Trophoblast cell (in vitro differentiated cells and primary cell): ENCODE measurements at regions not wholly inside any gene's neighbourhood (a gene's known extent, or its start where the extent isn't known, plus 50 kb on each side); places are given as distances from the start of the nearest gene placed in this dataset.
A peak's percentile ranks its signal among the peaks of the same experiment; 100 is the strongest.
"Not testable (repeated sequence)": the region's sequence is repeated elsewhere in the genome, so short reads cannot be mapped to it uniquely, and the experiment has no call there.

Experiments used
- DNase-seq, 2 donors: peaks; one replicate each; pipeline ENCODE4 v3.0.0-alpha.2; 2016
- H2AFZ ChIP-seq: 2 replicates; pipeline ENCODE4 v1.6.1; 2013; ENCODE audit warnings: low read length, moderate library complexity, mild to moderate bottlenecking; ENCODE audit not compliant: insufficient read depth, poor library complexity
- H2AK5ac ChIP-seq: 2 replicates; pipeline ENCODE4 v1.6.1; 2013; ENCODE audit warnings: mild to moderate bottlenecking, low read length
- H2BK120ac ChIP-seq: 2 replicates; pipeline ENCODE4 v1.6.1; 2013; ENCODE audit warnings: low read length, mild to moderate bottlenecking, moderate library complexity; ENCODE audit not compliant: insufficient read depth, poor library complexity
- H2BK12ac ChIP-seq: 2 replicates; pipeline ENCODE4 v1.6.1; 2013; ENCODE audit warnings: mild to moderate bottlenecking, low read length, moderate library complexity
- H2BK5ac ChIP-seq: 2 replicates; pipeline ENCODE4 v1.6.1; 2013; ENCODE audit warnings: low read length, low read depth, moderate library complexity, mild to moderate bottlenecking; ENCODE audit not compliant: poor library complexity
- H3K14ac ChIP-seq: 2 replicates; pipeline ENCODE4 v1.6.1; 2013; ENCODE audit warnings: mild to moderate bottlenecking, low read length
- H3K18ac ChIP-seq: 2 replicates; pipeline ENCODE4 v1.6.1; 2013; ENCODE audit warnings: mild to moderate bottlenecking, low read length
- H3K23ac ChIP-seq: 2 replicates; pipeline ENCODE4 v1.6.1; 2013; ENCODE audit warnings: low read length
- H3K27ac ChIP-seq: 2 replicates; pipeline ENCODE4 v1.5.1; 2013; ENCODE audit warnings: low read depth, mild to moderate bottlenecking, inconsistent platforms, low read length, moderate library complexity
- H3K27me3 ChIP-seq: 2 replicates; pipeline ENCODE4 v1.6.1; 2013; ENCODE audit warnings: inconsistent platforms, mild to moderate bottlenecking, low read length, moderate library complexity; ENCODE audit not compliant: insufficient read depth
- H3K36me3 ChIP-seq, 2 experiments: 1 replicate in 1 of 2; 2 replicates in 1 of 2; pipeline ENCODE4 v1.6.1; 2013; ENCODE audit warnings: low read length in 2 of 2, mild to moderate bottlenecking in 2 of 2, moderate library complexity in 1 of 2; ENCODE audit not compliant: insufficient read depth in 2 of 2, control insufficient read depth in 1 of 2
- H3K4ac ChIP-seq: 2 replicates; pipeline ENCODE4 v1.6.1; 2013; ENCODE audit warnings: low read depth, mild to moderate bottlenecking, low read length, moderate library complexity
- H3K4me1 ChIP-seq, 2 experiments: 1 replicate in 1 of 2; 2 replicates in 1 of 2; pipeline ENCODE4 v1.6.1; 2013; ENCODE audit warnings: low read length in 2 of 2, mild to moderate bottlenecking in 2 of 2, moderate library complexity in 1 of 2; ENCODE audit not compliant: insufficient read depth in 2 of 2, control insufficient read depth in 1 of 2
- H3K4me2 ChIP-seq: 2 replicates; pipeline ENCODE4 v1.6.1; 2013; ENCODE audit warnings: inconsistent platforms, mild to moderate bottlenecking, low read length, moderate library complexity
- H3K4me3 ChIP-seq: 2 replicates; pipeline ENCODE4 v1.5.1; 2013; ENCODE audit warnings: mild to moderate bottlenecking, low read depth, low read length, inconsistent platforms
- H3K79me1 ChIP-seq: one replicate; pipeline ENCODE4 v1.6.1; 2013; ENCODE audit warnings: low read length
- H3K79me2 ChIP-seq: 2 replicates; pipeline ENCODE4 v1.6.1; 2013; ENCODE audit warnings: low read length, mild to moderate bottlenecking; ENCODE audit not compliant: control insufficient read depth, insufficient read depth, poor library complexity
- H3K9ac ChIP-seq: 2 replicates; pipeline ENCODE4 v1.6.1; 2013; ENCODE audit warnings: mild to moderate bottlenecking, low read length
- H3K9me3 ChIP-seq: 2 replicates; pipeline ENCODE4 v1.6.1; 2013; ENCODE audit warnings: low read depth, mild to moderate bottlenecking, control low read depth, inconsistent platforms, low read length; ENCODE audit not compliant: insufficient read depth
- H4K12ac ChIP-seq: 2 replicates; pipeline ENCODE4 v1.6.1; 2013; ENCODE audit warnings: low read depth, mild to moderate bottlenecking, low read length, moderate library complexity
- H4K8ac ChIP-seq: 2 replicates; pipeline ENCODE4 v1.6.1; 2013; ENCODE audit warnings: low read depth, mild to moderate bottlenecking, low read length, moderate library complexity
- H4K91ac ChIP-seq: one replicate; pipeline ENCODE4 v1.6.1; 2013; ENCODE audit warnings: low read depth, mild to moderate bottlenecking, low read length, moderate library complexity
- WGBS: extraction: QIAGEN DNeasy Blood & Tissue Kit; methylation state at CpG from one replicate; pipeline ENCODE4 v1.1.7; 2013; ENCODE audit warnings: missing lambda C conversion rate; ENCODE audit not compliant: insufficient read length, insufficient coverage; ENCODE audit errors: extremely low coverage; 5-methylcytosine and 5-hydroxymethylcytosine counted together

DNA sequence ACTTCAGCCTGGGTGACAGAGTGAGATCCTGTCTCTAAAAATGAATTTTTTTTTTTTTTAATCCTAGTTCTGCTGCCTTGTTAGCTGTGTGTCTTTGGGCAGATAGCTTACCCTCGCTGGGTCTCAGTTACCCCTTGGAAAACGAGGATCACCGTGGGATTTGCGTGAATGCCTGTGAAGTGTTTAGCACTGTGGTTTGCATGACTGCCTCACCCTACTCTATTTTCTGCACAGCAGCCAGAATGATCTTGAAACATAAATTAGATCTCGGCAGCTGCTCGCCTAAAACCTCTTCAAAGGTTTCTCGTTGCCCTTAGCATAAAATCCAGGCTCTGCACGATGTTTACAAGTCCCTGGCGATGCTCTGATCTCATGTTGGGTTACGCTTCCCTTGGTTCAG lies 71.2 kb upstream of the GRIN2A start:
- no peak overlapping the region for H3K27ac ChIP-seq
- WGBS = no CpG with 5 or more reads among the region's 10 CpGs
- no peak for DNase-seq
- no peaks in the 10 kb centered on the region for H3K9me3 ChIP-seq
- H3K14ac ChIP-seq = no peak overlapping the region
- no peak overlapping the region for H3K4me3 ChIP-seq
- no peaks in the 10 kb centered on the region for H3K27me3 ChIP-seq
- H2BK12ac ChIP-seq = no peak overlapping the region
- H3K36me3 ChIP-seq = no peaks in the 10 kb centered on the region
- H2AK5ac ChIP-seq = no peak overlapping the region
- H3K79me2 ChIP-seq = no peaks in the 10 kb centered on the region
- H2BK5ac ChIP-seq = no peak overlapping the region
- no peak overlapping the region for H3K23ac ChIP-seq
- H4K12ac ChIP-seq = no peak overlapping the region
- H3K4ac ChIP-seq = no peak overlapping the region
- no peak overlapping the region for H3K18ac ChIP-seq
- H2AFZ ChIP-seq = no peak overlapping the region
- no peak overlapping the region for H2BK120ac ChIP-seq
- no peak overlapping the region for H3K4me2 ChIP-seq
- H3K9ac ChIP-seq = no peak overlapping the region
- peaks cover 3% of the 10 kb centered on the region in 2 experiments for H3K4me1 ChIP-seq
- H3K79me1 ChIP-seq = no peaks in the 10 kb centered on the region
- H4K8ac ChIP-seq = no peak overlapping the region
- no peak overlapping the region for H4K91ac ChIP-seq

DNA sequence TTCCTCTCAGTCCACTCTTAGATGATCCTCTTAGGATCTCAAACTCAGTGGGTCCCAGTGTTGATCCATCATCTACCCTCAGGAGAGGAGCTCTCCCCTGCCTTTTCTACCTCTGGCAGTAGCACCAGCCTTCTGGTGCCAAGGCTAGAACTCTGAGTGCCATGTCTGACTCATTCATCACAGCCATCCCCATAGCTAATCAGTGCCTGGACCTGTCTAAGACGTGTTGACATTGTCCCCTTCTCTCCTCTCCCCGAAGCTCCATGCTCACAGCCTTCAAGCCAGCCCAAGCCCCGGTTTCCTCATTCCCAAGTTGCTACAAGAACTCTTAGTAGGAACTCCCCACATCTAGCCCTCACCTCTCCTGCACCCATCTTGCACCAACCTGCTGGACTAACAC lies 73.5 kb upstream of the GRIN2A start:
- H3K27ac ChIP-seq = no peak overlapping the region
- no peak overlapping the region for H3K4me3 ChIP-seq
- no peak overlapping the region for H2BK5ac ChIP-seq
- H3K4ac ChIP-seq = no peak overlapping the region
- no peaks in the 10 kb centered on the region for H3K36me3 ChIP-seq
- H3K18ac ChIP-seq = no peak overlapping the region
- H3K14ac ChIP-seq = no peak overlapping the region
- no peaks in the 10 kb centered on the region for H3K4me1 ChIP-seq
- H2AK5ac ChIP-seq = no peak overlapping the region
- no peak overlapping the region for H4K91ac ChIP-seq
- H2BK120ac ChIP-seq = no peak overlapping the region
- no peaks in the 10 kb centered on the region for H3K27me3 ChIP-seq
- H3K9me3 ChIP-seq = no peaks in the 10 kb centered on the region
- DNase-seq = no peak
- no peak overlapping the region for H3K9ac ChIP-seq
- H3K23ac ChIP-seq = no peak overlapping the region
- no peak overlapping the region for H4K12ac ChIP-seq
- no peaks in the 10 kb centered on the region for H3K79me1 ChIP-seq
- H3K4me2 ChIP-seq = no peak overlapping the region
- no peak overlapping the region for H2AFZ ChIP-seq
- H3K79me2 ChIP-seq = no peaks in the 10 kb centered on the region
- no CpG with 5 or more reads among the region's 3 CpGs for WGBS
- H2BK12ac ChIP-seq = no peak overlapping the region
- no peak overlapping the region for H4K8ac ChIP-seq

DNA sequence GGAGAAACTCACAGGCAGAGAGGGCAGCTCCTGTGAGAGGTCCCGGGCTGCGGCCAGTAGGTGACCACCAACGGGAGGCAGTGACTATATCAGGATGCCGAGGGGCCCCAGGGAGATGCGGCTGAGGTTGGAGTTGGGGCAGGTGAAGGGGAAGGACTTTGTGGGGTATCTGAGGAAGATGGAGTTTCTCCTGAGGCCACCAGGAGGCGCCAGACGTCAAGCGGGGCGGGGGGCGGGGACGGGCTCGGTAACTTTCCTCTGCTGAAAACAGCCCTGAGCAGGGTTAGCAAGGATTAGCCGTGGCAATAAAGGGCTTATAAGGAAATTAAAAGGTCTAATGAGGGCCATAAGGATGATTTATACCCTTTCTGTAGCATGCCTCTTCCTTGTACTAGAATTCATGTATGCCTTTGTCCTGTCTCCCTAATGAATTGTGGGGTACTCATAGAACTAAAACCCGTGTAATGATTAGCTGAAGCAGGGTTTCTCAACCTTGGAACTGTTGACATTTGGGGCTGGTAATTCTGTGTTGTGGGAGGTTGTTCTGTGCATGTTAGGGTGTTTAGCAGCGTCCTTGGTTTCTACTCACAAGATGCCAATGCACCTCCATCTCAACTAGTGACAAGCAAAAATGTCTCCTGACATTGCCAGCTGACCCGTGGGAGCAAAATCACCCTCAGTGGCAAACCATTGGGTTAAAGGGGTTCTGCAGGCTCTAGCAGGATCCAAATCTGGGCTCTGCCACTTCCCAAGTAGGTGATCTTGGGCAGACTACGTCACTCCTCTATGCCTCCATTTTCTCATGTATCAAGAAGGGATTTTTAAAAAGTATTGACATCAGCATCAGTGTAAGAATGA lies 74.8 kb upstream of the GRIN2A start:
- Histone ChIP-seq H3K36me3 (no peaks in the 10 kb centered on the region), H3K14ac (no peak overlapping the region), H4K91ac (no peak overlapping the region), H3K27ac (no peak overlapping the region), H3K79me1 (no peaks in the 10 kb centered on the region), H3K18ac (peak overlapping the region; percentile 33), H3K23ac (no peak overlapping the region), H2AK5ac (no peak overlapping the region), H3K9me3 (no peaks in the 10 kb centered on the region), H3K79me2 (no peaks in the 10 kb centered on the region), H4K8ac (no peak overlapping the region), H2BK120ac (no peak overlapping the region), H2AFZ (no peak overlapping the region), H3K27me3 (no peaks in the 10 kb centered on the region), H4K12ac (no peak overlapping the region), H3K4me1 (no peaks in the 10 kb centered on the region), H2BK12ac (no peak overlapping the region), H3K4me2 (no peak overlapping the region), H3K9ac (no peak overlapping the region), H2BK5ac (no peak overlapping the region), H3K4ac (no peak overlapping the region), H3K4me3 (no peak overlapping the region)
- WGBS = no CpG with 5 or more reads among the region's 17 CpGs
- DNase-seq = peak; percentile 19 to 38

DNA sequence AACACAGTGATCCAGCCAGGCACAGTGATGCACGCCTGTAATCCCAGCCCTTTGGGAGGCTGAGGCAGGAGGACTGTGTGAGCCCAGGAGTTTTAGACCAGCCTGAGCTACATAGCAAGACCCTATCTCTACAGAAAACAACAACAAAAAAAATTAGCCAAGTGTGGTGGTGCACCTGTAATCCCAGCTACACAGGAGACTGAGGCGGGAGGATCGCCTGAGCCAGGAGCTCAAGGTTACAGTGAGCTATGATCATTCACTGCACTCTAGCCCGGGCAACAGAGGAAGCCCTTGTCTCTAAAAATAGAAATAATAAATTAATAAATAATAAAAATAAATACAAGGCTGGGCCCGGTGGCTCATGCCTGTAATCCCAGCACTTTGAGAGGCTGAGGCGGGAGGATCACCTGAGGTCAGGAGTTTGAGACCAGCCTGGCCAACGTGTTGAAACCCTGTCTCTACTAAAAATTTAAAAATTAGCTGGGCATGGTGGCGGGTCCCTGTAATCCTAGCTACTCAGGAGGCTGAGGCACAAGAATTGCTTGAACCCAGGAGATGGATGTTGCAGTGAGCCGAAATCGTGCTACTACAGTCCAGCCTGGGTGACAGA lies 75.5 kb upstream of the GRIN2A start:
- H3K36me3 ChIP-seq, H2AFZ ChIP-seq, H3K27ac ChIP-seq, H3K14ac ChIP-seq, H3K79me2 ChIP-seq, H4K8ac ChIP-seq, H3K9ac ChIP-seq, H3K79me1 ChIP-seq, H3K4me1 ChIP-seq, H2BK120ac ChIP-seq, H3K4me2 ChIP-seq, H4K91ac ChIP-seq, H3K23ac ChIP-seq, H3K4ac ChIP-seq, DNase-seq, H4K12ac ChIP-seq, H3K18ac ChIP-seq, H3K4me3 ChIP-seq, H2BK5ac ChIP-seq, H3K9me3 ChIP-seq, H3K27me3 ChIP-seq, H2BK12ac ChIP-seq, H2AK5ac ChIP-seq: not testable (repeated sequence)
- no CpG with 5 or more reads among the region's 10 CpGs for WGBS
